Tibial nerve (tissue), 4 donors: ENCODE measurements at regions not wholly inside any gene's neighbourhood (a gene's known extent, or its start where the extent isn't known, plus 50 kb on each side); places are given as distances from the start of the nearest gene placed in this dataset.

Experiments
- DNase-seq, 2 donors: peaks; one replicate each; pipeline ENCODE4 v3.0.0-alpha.2; 2019; ENCODE audit warnings: low spot score in 2 of 2
- H3K27ac ChIP-seq, 4 donors: fragments of 200-600 bp; sonication (generic) in 3 of 4; one replicate each; pipeline ENCODE4 v1.5.1; 2017 to 2019; ENCODE audit warnings: mild to moderate bottlenecking in 1 of 4
- H3K27me3 ChIP-seq, 2 donors: fragments of 200-600 bp; sonication (generic) in 1 of 2; one replicate each; pipeline versions ENCODE4 v1.5.1 to v1.6.0; 2017 to 2019
- H3K36me3 ChIP-seq, 3 donors: fragments of 200-600 bp; sonication (generic); one replicate each; pipeline ENCODE4 v1.5.1; 2018 to 2019
- H3K4me1 ChIP-seq, 4 donors: fragments of 200-600 bp; sonication (generic) in 3 of 4; one replicate each; pipeline ENCODE4 v1.5.1; 2017 to 2019
- H3K4me3 ChIP-seq, 4 donors: fragments of 200-600 bp; sonication (generic) in 3 of 4; one replicate each; pipeline ENCODE4 v1.5.1; 2017 to 2019; ENCODE audit warnings: mild to moderate bottlenecking in 1 of 4, moderate library complexity in 1 of 4
- H3K9me3 ChIP-seq, 4 donors: fragments of 200-600 bp; sonication (generic) in 3 of 4; one replicate each; pipeline ENCODE4 v1.5.1; 2017 to 2019
- CTCF ChIP-seq, 5 experiments: fragments of 200-600 bp in 3 of 5; fragments of 450-650 bp in 2 of 5; sonication (generic) in 3 of 5; IDR thresholded peaks; one replicate each; pipeline ENCODE4 v1.5.1; 2016 to 2019; ENCODE audit warnings: antibody characterized with exemption in 5 of 5, mild to moderate bottlenecking in 3 of 5, moderate library complexity in 2 of 5
- EP300 ChIP-seq, 2 donors: sonication (generic); formaldehyde crosslinking; IDR thresholded peaks; one replicate each; pipeline ENCODE4 v1.6.1; 2017; ENCODE audit warnings: antibody characterized with exemption in 2 of 2, mild to moderate bottlenecking in 1 of 2
- POLR2A ChIP-seq, 2 donors: fragments of 450-650 bp; IDR thresholded peaks; one replicate each; pipeline ENCODE4 v1.6.1; 2017; ENCODE audit warnings: antibody characterized with exemption in 2 of 2, mild to moderate bottlenecking in 2 of 2, moderate library complexity in 2 of 2
- WGBS, 2 donors: methylation state at CpG; one replicate each; pipeline ENCODE4 v1.1.5; 2018; 5-methylcytosine and 5-hydroxymethylcytosine counted together

- H3K27me3 ChIP-seq, result no peaks in the 10 kb centered on the region
- no peak for TF ChIP-seq POLR2A (IDR thresholded peaks at IDR 0.05)
- no peak for TF ChIP-seq CTCF (IDR thresholded peaks at IDR 0.05)
- TF ChIP-seq EP300 (IDR thresholded peaks at IDR 0.05), result no peak
- H3K36me3 ChIP-seq, result no peaks in the 10 kb centered on the region
- WGBS, 2 donors, result 84 to 85% methylated on average over 4 of the region's 4 CpGs
- H3K4me1 ChIP-seq, result peaks cover 0 to 17% (median 4%) of the 10 kb centered on the region in 4 donors
- DNase-seq, result no peak
- H3K4me3 ChIP-seq, result no peak overlapping the region
- no peaks in the 10 kb centered on the region for H3K9me3 ChIP-seq
- H3K27ac ChIP-seq, result no peak overlapping the region
These were observed 166.4 kb upstream of the LMNTD1 start for GRCh38 chr12:25719505-25719904.

GRCh38 chr12:25723336-25723735 lies 170.3 kb upstream of the LMNTD1 start:
- H3K4me3 ChIP-seq, result no peak overlapping the region
- H3K27me3 ChIP-seq, result no peaks in the 10 kb centered on the region
- DNase-seq, result no peak
- 43 to 58% methylated on average over 1 of the region's 1 CpG for WGBS, 2 donors
- no peaks in the 10 kb centered on the region for H3K9me3 ChIP-seq
- no peak for TF ChIP-seq CTCF (IDR thresholded peaks at IDR 0.05)
- TF ChIP-seq EP300 (IDR thresholded peaks at IDR 0.05), result no peak
- no peak for TF ChIP-seq POLR2A (IDR thresholded peaks at IDR 0.05)
- peak overlapping the region in 2 of 4 donors; percentile 40 to 57 for H3K27ac ChIP-seq
- no peaks in the 10 kb centered on the region for H3K36me3 ChIP-seq
- peaks cover 0 to 34% (median 7%) of the 10 kb centered on the region in 4 donors for H3K4me1 ChIP-seq

GRCh38 chr12:25723921-25724491 lies 170.9 kb upstream of the LMNTD1 start:
- Histone ChIP-seq H3K4me1 (peaks cover 0 to 34% (median 7%) of the 10 kb centered on the region in 4 donors), H3K36me3 (no peaks in the 10 kb centered on the region), H3K9me3 (no peaks in the 10 kb centered on the region), H3K27ac (peak overlapping the region in 2 of 4 donors; percentile 40 to 57), H3K4me3 (no peak overlapping the region), H3K27me3 (no peaks in the 10 kb centered on the region)
- TF ChIP-seq EP300 (IDR thresholded peaks at IDR 0.05) (peak; percentile 16 to 50), CTCF (IDR thresholded peaks at IDR 0.05) (no peak), POLR2A (IDR thresholded peaks at IDR 0.05) (no peak)
- no peak for DNase-seq
- WGBS, 2 donors, result 24 to 25% methylated on average over 4 of the region's 4 CpGs

GRCh38 chr12:25725470-25725869 lies 172.4 kb upstream of the LMNTD1 start:
- no peaks in the 10 kb centered on the region for H3K27me3 ChIP-seq
- TF ChIP-seq EP300 (IDR thresholded peaks at IDR 0.05) (no peak), POLR2A (IDR thresholded peaks at IDR 0.05) (no peak), CTCF (IDR thresholded peaks at IDR 0.05) (no peak)
- H3K4me1 ChIP-seq, result peaks cover 0 to 34% (median 7%) of the 10 kb centered on the region in 4 donors
- no peak overlapping the region for H3K27ac ChIP-seq
- H3K36me3 ChIP-seq, result no peaks in the 10 kb centered on the region
- DNase-seq, result no peak
- no peaks in the 10 kb centered on the region for H3K9me3 ChIP-seq
- H3K4me3 ChIP-seq, result no peak overlapping the region
- 73% methylated on average over 3 of the region's 3 CpGs for WGBS, 2 donors

GRCh38 chr12:25725931-25726330 lies 172.8 kb upstream of the LMNTD1 start:
- Histone ChIP-seq H3K36me3 (no peaks in the 10 kb centered on the region), H3K4me3 (no peak overlapping the region), H3K27ac (peak overlapping the region in 2 of 4 donors; percentile 22 to 46), H3K4me1 (peaks cover 0 to 34% (median 7%) of the 10 kb centered on the region in 4 donors), H3K27me3 (no peaks in the 10 kb centered on the region), H3K9me3 (no peaks in the 10 kb centered on the region)
- no peak for TF ChIP-seq POLR2A (IDR thresholded peaks at IDR 0.05)
- TF ChIP-seq EP300 (IDR thresholded peaks at IDR 0.05), result peak in 1 of 2 donors; percentile 68
- no peak for TF ChIP-seq CTCF (IDR thresholded peaks at IDR 0.05)
- 19 to 24% methylated on average over 1 of the region's 1 CpG for WGBS, 2 donors
- DNase-seq, result peak in 1 of 2 donors; percentile 61
